GM12864 (cell line): ENCODE measurements at regions not wholly inside any gene's neighbourhood (a gene's known extent, or its start where the extent isn't known, plus 50 kb on each side); places are given as distances from the start of the nearest gene placed in this dataset.

Experiments used
- DNase-seq: peaks from one replicate; pipeline ENCODE4 v3.0.0-alpha.2; 2011; ENCODE audit warnings: low read depth
- H3K4me3 ChIP-seq: 2 replicates; pipeline ENCODE4 v1.5.1; 2011; ENCODE audit warnings: mild to moderate bottlenecking, low read depth, low read length, control low read depth
- TF ChIP-seq, protein P1 (sequence below): IDR thresholded peaks from 2 replicates; pipeline ENCODE4 v1.5.1; 2011; ENCODE audit warnings: low read depth, mild to moderate bottlenecking, moderate library complexity, low read length, control low read depth, inconsistent platforms; ENCODE audit errors: missing control alignments

DNA sequence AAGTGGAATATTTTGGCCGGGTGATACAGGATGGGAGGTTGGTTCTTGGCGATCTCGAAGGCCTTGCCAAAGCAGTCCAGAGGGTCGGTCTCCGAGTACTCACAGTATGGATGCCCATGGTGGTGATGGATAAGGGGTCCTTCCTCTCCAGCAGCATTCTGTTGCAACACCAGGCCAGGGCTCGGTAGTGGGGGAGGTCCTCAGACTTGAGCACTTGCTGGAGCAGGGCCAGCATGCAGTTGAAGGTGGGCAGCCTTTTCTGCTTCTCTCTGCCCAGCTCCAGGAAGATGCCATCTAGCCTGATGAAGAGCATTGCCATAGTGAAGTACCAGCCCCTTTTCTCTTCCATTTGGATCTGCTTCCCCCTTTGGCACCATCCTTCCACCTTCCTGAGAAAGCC, 99.4 kb upstream of the MCHR2 start:
- no peak overlapping the region for H3K4me3 ChIP-seq

GRCh38 chr6:100088009-100088408, 94.0 kb upstream of the MCHR2 start:
- TF ChIP-seq, protein P1, sequence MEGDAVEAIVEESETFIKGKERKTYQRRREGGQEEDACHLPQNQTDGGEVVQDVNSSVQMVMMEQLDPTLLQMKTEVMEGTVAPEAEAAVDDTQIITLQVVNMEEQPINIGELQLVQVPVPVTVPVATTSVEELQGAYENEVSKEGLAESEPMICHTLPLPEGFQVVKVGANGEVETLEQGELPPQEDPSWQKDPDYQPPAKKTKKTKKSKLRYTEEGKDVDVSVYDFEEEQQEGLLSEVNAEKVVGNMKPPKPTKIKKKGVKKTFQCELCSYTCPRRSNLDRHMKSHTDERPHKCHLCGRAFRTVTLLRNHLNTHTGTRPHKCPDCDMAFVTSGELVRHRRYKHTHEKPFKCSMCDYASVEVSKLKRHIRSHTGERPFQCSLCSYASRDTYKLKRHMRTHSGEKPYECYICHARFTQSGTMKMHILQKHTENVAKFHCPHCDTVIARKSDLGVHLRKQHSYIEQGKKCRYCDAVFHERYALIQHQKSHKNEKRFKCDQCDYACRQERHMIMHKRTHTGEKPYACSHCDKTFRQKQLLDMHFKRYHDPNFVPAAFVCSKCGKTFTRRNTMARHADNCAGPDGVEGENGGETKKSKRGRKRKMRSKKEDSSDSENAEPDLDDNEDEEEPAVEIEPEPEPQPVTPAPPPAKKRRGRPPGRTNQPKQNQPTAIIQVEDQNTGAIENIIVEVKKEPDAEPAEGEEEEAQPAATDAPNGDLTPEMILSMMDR, result no peak
- H3K4me3 ChIP-seq, result no peak overlapping the region
- DNase-seq, result no peak

More for the DNA sequence above, 99.4 kb upstream of the MCHR2 start:
- TF ChIP-seq, protein P1, result no peak
- no peak for DNase-seq

- DNase-seq, result no peak
- no peak overlapping the region for H3K4me3 ChIP-seq
- TF ChIP-seq, protein P1, result no peak
These were observed 91.0 kb upstream of the MCHR2 start for GRCh38 chr6:100084991-100085364.

DNA sequence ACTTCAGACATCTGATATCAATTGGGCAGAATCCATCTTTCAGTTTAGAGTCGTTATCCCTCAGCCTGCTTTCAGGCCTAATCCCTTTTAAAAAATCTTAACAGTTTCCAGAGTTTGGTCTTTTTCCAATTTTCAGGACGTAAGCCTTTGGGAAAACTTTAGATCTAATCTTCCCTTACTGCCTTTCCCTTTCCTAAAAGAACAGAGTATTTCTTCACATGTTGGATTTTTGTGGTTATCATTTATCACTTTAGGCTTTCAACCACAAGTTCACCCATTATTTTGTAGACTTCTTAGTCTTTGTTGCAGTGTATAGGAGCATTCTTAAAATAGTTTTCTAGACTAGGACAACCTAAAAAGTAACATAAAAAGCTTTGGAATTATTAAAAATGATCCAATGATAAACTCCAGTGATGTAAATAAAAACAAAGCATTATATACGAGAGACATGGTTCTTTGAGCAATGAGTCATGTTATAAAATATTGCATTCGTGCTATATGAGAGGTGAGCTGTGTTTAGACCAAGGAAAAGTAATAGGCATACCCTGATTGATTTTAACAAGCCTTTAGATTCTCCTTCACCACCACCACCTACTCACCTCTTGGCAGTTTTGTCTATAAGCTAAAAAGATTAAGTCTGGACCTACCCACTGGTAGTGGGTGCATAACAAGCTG, 90.4 kb upstream of the MCHR2 start:
- no peak for DNase-seq
- TF ChIP-seq, protein P1, result no peak
- no peak overlapping the region for H3K4me3 ChIP-seq

GRCh38 chr6:100078509-100078908, 84.5 kb upstream of the MCHR2 start:
- DNase-seq, result peak; percentile 3
- TF ChIP-seq, protein P1, result peak; percentile 48

GRCh38 chr6:100065348-100065747, 71.3 kb upstream of the MCHR2 start:
- no peak overlapping the region for H3K4me3 ChIP-seq
- DNase-seq, result no peak
- TF ChIP-seq, protein P1, result no peak

More at GRCh38 chr6:100078509-100078908, 84.5 kb upstream of the MCHR2 start:
- H3K4me3 ChIP-seq, result no peak overlapping the region

DNA sequence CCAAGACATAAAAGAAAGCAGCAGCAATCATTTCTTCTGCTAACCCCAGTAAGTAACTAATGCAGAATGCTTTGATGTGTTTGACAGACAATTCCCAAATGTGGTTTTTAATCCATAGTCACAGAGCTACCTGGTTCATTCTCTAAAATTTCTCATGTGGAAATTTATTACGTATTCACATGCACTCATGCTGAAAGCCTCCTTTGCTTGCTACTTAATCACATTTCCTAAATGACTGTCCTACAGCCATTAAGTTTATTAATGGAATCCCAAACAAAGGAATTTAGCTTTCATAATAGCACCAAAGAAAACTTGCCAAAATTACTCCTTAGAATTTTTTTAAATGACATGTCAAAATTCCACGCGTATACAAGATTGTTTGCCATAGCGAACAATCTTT, 68.6 kb upstream of the MCHR2 start:
- TF ChIP-seq, protein P1, result no peak
- no peak overlapping the region for H3K4me3 ChIP-seq
- no peak for DNase-seq
